Panc1 (cell line): ENCODE measurements at regions not wholly inside any gene's neighbourhood (a gene's known extent, or its start where the extent isn't known, plus 50 kb on each side); places are given as distances from the start of the nearest gene placed in this dataset.

Experiments
- ATAC-seq: fragments of 200-7000 bp; cut with Tn5 transposase; 2 replicates; pipeline ENCODE4 v1.9.1; 2020; ENCODE audit warnings: mild to moderate bottlenecking, moderate library complexity
- BruUV-seq: library from RNA; stranded (reverse); fragments of 400-500 nt; replicated peaks from 2 replicates; lab custom pipeline; 2021; lab: Mats Ljungman, UMichigan
- CTCF ChIA-PET: fragments of 300-600 bp; sonication (Branson Sonifier 250); formaldehyde crosslinking; loops from one replicate; lab custom pipeline; 2022; ENCODE audit warnings: antibody characterized with exemption; lab: Charles Lee
- POLR2A ChIA-PET: fragments of 300-600 bp; sonication (Branson Sonifier 250); formaldehyde crosslinking; loops from one replicate; lab custom pipeline; 2022; ENCODE audit warnings: antibody characterized with exemption; lab: Charles Lee
- DNase-seq: peaks from one replicate; pipeline ENCODE4 v3.0.0-alpha.2; 2010; ENCODE audit warnings: low read depth, low spot score
- H3K27ac ChIP-seq: 2 replicates; pipeline ENCODE4 v1.5.1; 2011; ENCODE audit warnings: mild to moderate bottlenecking, low read length, inconsistent platforms
- H3K27me3 ChIP-seq: fragments of 200-500 bp; sonication (Bioruptor generic); 2 replicates; pipeline ENCODE4 v1.6.0; 2014; ENCODE audit warnings: low read length, inconsistent platforms; ENCODE audit not compliant: control insufficient read depth, insufficient read depth
- H3K36me3 ChIP-seq: fragments of 200-500 bp; sonication (Bioruptor generic); 2 replicates; pipeline ENCODE4 v1.5.1; 2014; ENCODE audit warnings: inconsistent platforms, mild to moderate bottlenecking, low read length, moderate library complexity; ENCODE audit not compliant: control insufficient read depth, insufficient read depth
- H3K4me1 ChIP-seq: 2 replicates; pipeline ENCODE4 v1.5.1; 2011; ENCODE audit warnings: inconsistent platforms, mild to moderate bottlenecking, low read length, moderate library complexity; ENCODE audit not compliant: control insufficient read depth, insufficient read depth
- H3K4me3 ChIP-seq, 2 experiments: 2 replicates each; pipeline ENCODE4 v1.5.1; 2011 to 2012; ENCODE audit warnings: low read depth in 2 of 2, low read length in 2 of 2, mild to moderate bottlenecking in 2 of 2, inconsistent platforms in 1 of 2, moderate library complexity in 1 of 2
- H3K9me3 ChIP-seq: fragments of 200-500 bp; sonication (Bioruptor generic); 2 replicates; pipeline ENCODE4 v1.5.1; 2014; ENCODE audit warnings: low read depth, mild to moderate bottlenecking, inconsistent platforms, low read length, moderate library complexity; ENCODE audit not compliant: control insufficient read depth, insufficient read depth
- CTCF ChIP-seq: fragments of 450-650 bp; IDR thresholded peaks from 2 replicates; pipeline ENCODE4 v1.5.1; 2017; ENCODE audit warnings: mild to moderate bottlenecking
- POLR2AphosphoS5 ChIP-seq: IDR thresholded peaks from 2 replicates; pipeline ENCODE4 v1.6.1; 2012; ENCODE audit warnings: mild to moderate bottlenecking, low read depth, low read length, moderate library complexity
- REST ChIP-seq, 2 experiments: IDR thresholded peaks; 2 replicates each; pipeline ENCODE4 v1.6.1; 2011 to 2012; ENCODE audit warnings: low read depth in 2 of 2, control low read depth in 1 of 2, low read length in 1 of 2, mild to moderate bottlenecking in 1 of 2, moderate library complexity in 1 of 2; ENCODE audit not compliant: insufficient read depth in 1 of 2
- SIN3A ChIP-seq: IDR thresholded peaks from 2 replicates; pipeline ENCODE4 v1.6.1; 2012; ENCODE audit warnings: low read depth, mild to moderate bottlenecking, low read length, moderate library complexity, borderline replicate concordance; ENCODE audit not compliant: insufficient read depth
- TCF7L2 ChIP-seq: IDR thresholded peaks from 2 replicates; pipeline ENCODE4 v1.6.1; 2011; ENCODE audit warnings: mild to moderate bottlenecking, low read depth, low read length, inconsistent platforms
- in situ Hi-C: cut with HindIII; loops from 2 replicates; pipeline ENCODE4 v1.10.0; 2016; ENCODE audit warnings: low sequenced_read_pairs, low pct_unique_long_range_greater_than_20kb
- intact Hi-C: fragments of 100-400 bp; cut with micrococcal nuclease; formaldehyde crosslinking; loops from one replicate; pipeline ENCODE4 v1.10.0; 2022; ENCODE audit not compliant: unreplicated experiment

DNA sequence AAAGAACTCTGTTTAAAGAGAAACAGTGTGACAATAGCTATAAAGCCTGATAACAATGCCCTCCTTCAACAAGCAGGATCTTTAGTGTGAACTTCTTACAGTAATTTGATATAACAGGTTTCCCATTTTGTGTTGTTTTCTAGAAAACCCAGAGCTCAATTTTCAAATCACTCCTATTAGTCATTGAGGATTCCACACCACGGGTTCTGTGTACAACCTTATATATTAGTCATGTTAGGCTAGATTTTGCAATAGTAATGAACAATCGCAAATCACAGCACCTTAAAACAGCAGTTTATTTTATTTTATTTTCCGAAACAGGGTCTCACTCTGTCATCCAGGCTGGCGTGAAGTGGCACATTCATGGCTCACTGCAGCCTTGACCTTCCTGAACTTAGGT lies 1020.9 kb upstream of the INTU start:
- BruUV-seq, result no TSS peak
- no peak for DNase-seq
- CTCF ChIA-PET, result no interaction called here

GRCh38 chr4:126614356-126614855 lies 1018.4 kb upstream of the INTU start:
- Histone ChIP-seq H3K27ac (no peak overlapping the region), H3K27me3 (no peaks in the 10 kb centered on the region), H3K9me3 (no peaks in the 10 kb centered on the region), H3K36me3 (no peaks in the 10 kb centered on the region), H3K4me1 (no peaks in the 10 kb centered on the region), H3K4me3 (no peak overlapping the region)
- ChIA-PET CTCF (interaction anchor here (0.6 kb wide), 1 partner anchor 852 kb away, joined by 4 read pairs; no protein-coding TSS in a partner anchor), POLR2A (no interaction called here)
- TF ChIP-seq CTCF, result no peak
- no peak for ATAC-seq
- no TSS peak for BruUV-seq
- DNase-seq, result no peak
- intact Hi-C loops, result no loop called here
- in situ Hi-C loops, result no loop called here

More for the DNA sequence above, 1020.9 kb upstream of the INTU start:
- intact Hi-C loops (no loop called here), in situ Hi-C loops (no loop called here)
- no peak for ATAC-seq
- Histone ChIP-seq H3K36me3 (no peaks in the 10 kb centered on the region), H3K9me3 (no peaks in the 10 kb centered on the region), H3K4me1 (no peaks in the 10 kb centered on the region), H3K4me3 (no peak overlapping the region), H3K27ac (no peak overlapping the region), H3K27me3 (no peaks in the 10 kb centered on the region)
- TF ChIP-seq TCF7L2 (no peak), REST (IDR thresholded peaks at IDR 0.05; ENCODE audit: insufficient read depth in 1 of 2, low read depth in 2 of 2, low read length in 1 of 2) (no peak), SIN3A (no peak), CTCF (no peak), POLR2AphosphoS5 (no peak)
- POLR2A ChIA-PET, result no interaction called here
